Type B pancreatic cell (in vitro differentiated cells): ENCODE measurements at regions not wholly inside any gene's neighbourhood (a gene's known extent, or its start where the extent isn't known, plus 50 kb on each side); places are given as distances from the start of the nearest gene placed in this dataset.

Experiments
- DNase-seq: peaks from one replicate; pipeline ENCODE4 v3.0.0; 2021; ENCODE audit warnings: mixed read lengths; ENCODE audit not compliant: unreplicated experiment; ENCODE audit errors: extremely low spot score
- H3K27ac Mint-ChIP-seq: 2 replicates; pipeline ENCODE4 v1.8.0; 2021; ENCODE audit warnings: mild to moderate bottlenecking, mixed read lengths
- H3K27me3 Mint-ChIP-seq: 2 replicates; pipeline ENCODE4 v1.8.0; 2021; ENCODE audit warnings: mixed read lengths
- H3K36me3 Mint-ChIP-seq: 2 replicates; pipeline ENCODE4 v1.8.0; 2021; ENCODE audit warnings: mixed read lengths
- H3K4me1 Mint-ChIP-seq: one replicate; pipeline ENCODE4 v1.8.0; 2021; ENCODE audit warnings: mixed read lengths; ENCODE audit not compliant: unreplicated experiment
- H3K4me3 Mint-ChIP-seq: 2 replicates; pipeline ENCODE4 v1.8.0; 2021; ENCODE audit warnings: mild to moderate bottlenecking, mixed read lengths
- H3K9me3 Mint-ChIP-seq: 2 replicates; pipeline ENCODE4 v1.8.0; 2021; ENCODE audit warnings: mixed read lengths
- CTCF ChIP-seq: fragments of 200-600 bp; sonication (generic); conservative IDR thresholded peaks from 2 replicates; pipeline ENCODE4 v1.5.0; 2021; ENCODE audit warnings: antibody characterized with exemption, mild to moderate bottlenecking

GRCh38 chr10:29876008-29876555 is 183.3 kb downstream of the JCAD start:
- H3K36me3 Mint-ChIP-seq, result no peaks in the 10 kb centered on the region
- no peak for DNase-seq
- peaks cover 10% of the 10 kb centered on the region for H3K9me3 Mint-ChIP-seq
- no peak for TF ChIP-seq CTCF
- H3K27me3 Mint-ChIP-seq, result no peaks in the 10 kb centered on the region
- peaks cover 44% of the 10 kb centered on the region for H3K4me1 Mint-ChIP-seq
- no peak overlapping the region for H3K4me3 Mint-ChIP-seq
- peak overlapping the region; percentile 1 for H3K27ac Mint-ChIP-seq

GRCh38 chr10:29874606-29875269 is 184.6 kb downstream of the JCAD start:
- H3K27ac Mint-ChIP-seq, result peak overlapping the region; percentile 78
- H3K9me3 Mint-ChIP-seq, result peaks cover 13% of the 10 kb centered on the region
- peaks cover 40% of the 10 kb centered on the region for H3K4me1 Mint-ChIP-seq
- DNase-seq, result no peak
- no peaks in the 10 kb centered on the region for H3K27me3 Mint-ChIP-seq
- H3K4me3 Mint-ChIP-seq, result peak overlapping the region; percentile 25
- TF ChIP-seq CTCF, result no peak
- H3K36me3 Mint-ChIP-seq, result peaks cover 7% of the 10 kb centered on the region

GRCh38 chr10:29873941-29874484 is 185.4 kb downstream of the JCAD start:
- DNase-seq, result no peak
- no peak for TF ChIP-seq CTCF
- Mint-ChIP-seq H3K36me3 (peaks cover 14% of the 10 kb centered on the region), H3K27me3 (no peaks in the 10 kb centered on the region), H3K27ac (peak overlapping the region; percentile 78), H3K4me3 (no peak overlapping the region), H3K4me1 (peaks cover 47% of the 10 kb centered on the region), H3K9me3 (peaks cover 19% of the 10 kb centered on the region)

GRCh38 chr10:29870522-29871044 is 188.8 kb downstream of the JCAD start:
- no peak for TF ChIP-seq CTCF
- Mint-ChIP-seq H3K27ac (no peak overlapping the region), H3K9me3 (peaks cover 15% of the 10 kb centered on the region), H3K36me3 (peaks cover 14% of the 10 kb centered on the region), H3K4me3 (no peak overlapping the region), H3K4me1 (peaks cover 42% of the 10 kb centered on the region), H3K27me3 (no peaks in the 10 kb centered on the region)
- no peak for DNase-seq

GRCh38 chr10:29869593-29869992 is 189.8 kb downstream of the JCAD start:
- Mint-ChIP-seq H3K4me1 (peaks cover 34% of the 10 kb centered on the region), H3K36me3 (peaks cover 14% of the 10 kb centered on the region), H3K27ac (peak overlapping the region; percentile 62), H3K27me3 (no peaks in the 10 kb centered on the region), H3K4me3 (no peak overlapping the region), H3K9me3 (peaks cover 15% of the 10 kb centered on the region)
- DNase-seq, result no peak
- TF ChIP-seq CTCF, result no peak
